H1 (cell line): ENCODE measurements at regions not wholly inside any gene's neighbourhood (a gene's known extent, or its start where the extent isn't known, plus 50 kb on each side); places are given as distances from the start of the nearest gene placed in this dataset.

Experiments
- CTCF ChIA-PET: fragments of 300-600 bp; sonication (Branson Sonifier 250); formaldehyde crosslinking; loops from one replicate; lab custom pipeline; 2021; ENCODE audit not compliant: partially characterized antibody; lab: Charles Lee
- POLR2A ChIA-PET: fragments of 300-600 bp; sonication (Branson Sonifier 250); formaldehyde crosslinking; loops from one replicate; lab custom pipeline; 2021; ENCODE audit warnings: inconsistent platforms; ENCODE audit not compliant: partially characterized antibody; lab: Charles Lee
- DNase-seq, 2 experiments: peaks; one replicate each; pipeline versions ENCODE4 v3.0.0 to v3.0.0-alpha.2; 2010 to 2022; ENCODE audit warnings: low spot score in 2 of 2, low read depth in 1 of 2, mixed read lengths in 1 of 2
- FAIRE-seq: peaks from 2 replicates; lab custom pipeline; 2011; peaks lifted over from hg19 to GRCh38; lab: Jason Lieb, UNC
- H2AFZ ChIP-seq: 2 replicates; pipeline ENCODE4 v1.8.1; 2012; ENCODE audit warnings: low read length, inconsistent platforms
- H2AK5ac ChIP-seq: 2 replicates; pipeline ENCODE4 v1.6.1; 2013; ENCODE audit warnings: low read depth, low read length
- H2BK120ac ChIP-seq: replicated peaks from 2 replicates; pipeline ENCODE3; 2013; ENCODE audit warnings: low read depth, low read length, inconsistent platforms
- H2BK12ac ChIP-seq: 2 replicates; pipeline ENCODE4 v1.6.1; 2013; ENCODE audit warnings: low read depth, low read length
- H2BK15ac ChIP-seq: 2 replicates; pipeline ENCODE4 v1.6.1; 2013; ENCODE audit warnings: low read length
- H2BK20ac ChIP-seq: 2 replicates; pipeline ENCODE4 v1.6.1; 2013; ENCODE audit warnings: low read length
- H2BK5ac ChIP-seq: 2 replicates; pipeline ENCODE4 v1.6.1; 2013; ENCODE audit warnings: low read depth, low read length
- H3K14ac ChIP-seq: 2 replicates; pipeline ENCODE4 v1.6.1; 2013; ENCODE audit warnings: inconsistent platforms; ENCODE audit not compliant: insufficient read length
- H3K18ac ChIP-seq: 2 replicates; pipeline ENCODE4 v1.6.1; 2013; ENCODE audit warnings: low read length; ENCODE audit errors: extremely low read depth
- H3K23ac ChIP-seq: 2 replicates; pipeline ENCODE4 v1.6.1; 2013; ENCODE audit warnings: inconsistent platforms; ENCODE audit not compliant: insufficient read length
- H3K23me2 ChIP-seq: 2 replicates; pipeline ENCODE4 v1.6.1; 2013; ENCODE audit warnings: low read depth, low read length
- H3K27ac ChIP-seq: 2 replicates; pipeline ENCODE4 v1.6.1; 2011; ENCODE audit warnings: low read depth, low read length, inconsistent platforms
- H3K27me3 ChIP-seq, 4 experiments: replicated peaks in 1 of 4; 1 replicate in 1 of 4; 2 replicates in 3 of 4; pipeline versions ENCODE4 v1.6.1 to v1.8.1; 2011 to 2013; ENCODE audit warnings: low read length in 3 of 4, mild to moderate bottlenecking in 3 of 4, inconsistent platforms in 2 of 4, mixed read lengths in 2 of 4, moderate library complexity in 1 of 4; ENCODE audit not compliant: control insufficient read depth in 3 of 4, insufficient read depth in 3 of 4; ENCODE audit errors: extremely low read depth in 1 of 4
- H3K36me3 ChIP-seq, 4 experiments: 2 replicates each; pipeline versions ENCODE4 v1.6.1 to v1.8.1; 2011 to 2013; ENCODE audit warnings: mild to moderate bottlenecking in 4 of 4, low read length in 3 of 4, moderate library complexity in 2 of 4, control low read depth in 1 of 4, inconsistent platforms in 1 of 4; ENCODE audit not compliant: insufficient read depth in 4 of 4, control insufficient read depth in 2 of 4
- H3K4ac ChIP-seq: replicated peaks from 2 replicates; pipeline ENCODE3; 2013; ENCODE audit warnings: low read length, low read depth, mixed read lengths, inconsistent platforms; ENCODE audit not compliant: insufficient read length
- H3K4me1 ChIP-seq, 4 experiments: replicated peaks in 1 of 4; 1 replicate in 1 of 4; 2 replicates in 3 of 4; pipeline versions ENCODE4 v1.6.1 to v1.8.1; 2011 to 2013; ENCODE audit warnings: low read length in 3 of 4, inconsistent platforms in 2 of 4, mixed read lengths in 1 of 4; ENCODE audit not compliant: insufficient read depth in 4 of 4, control insufficient read depth in 3 of 4
- H3K4me2 ChIP-seq, 2 experiments: 2 replicates each; pipeline versions ENCODE4 v1.6.1 to v1.8.1; 2011 to 2013; ENCODE audit warnings: low read depth in 2 of 2, low read length in 2 of 2, control low read depth in 1 of 2, inconsistent platforms in 1 of 2, mild to moderate bottlenecking in 1 of 2; ENCODE audit not compliant: insufficient read depth in 1 of 2
- H3K4me3 ChIP-seq, 4 experiments: fragments of 200-600, 300-600 bp in 1 of 4; sonication (generic), shearing (Covaris generic), sonication (Bioruptor Twin) in 1 of 4; 2 replicates each; pipeline versions ENCODE4 v1.5.1 to v1.8.1; 2011 to 2016; ENCODE audit warnings: low read length in 4 of 4, low read depth in 3 of 4, control low read depth in 2 of 4, inconsistent platforms in 2 of 4, mild to moderate bottlenecking in 2 of 4, mixed read lengths in 1 of 4, moderate library complexity in 1 of 4; ENCODE audit not compliant: insufficient read depth in 2 of 4; ENCODE audit errors: extremely low read depth in 1 of 4
- H3K56ac ChIP-seq: replicated peaks from 2 replicates; pipeline ENCODE3; 2013; ENCODE audit warnings: low read depth, mild to moderate bottlenecking, mixed read lengths, low read length, inconsistent platforms; ENCODE audit not compliant: insufficient read length
- H3K79me1 ChIP-seq: 2 replicates; pipeline ENCODE4 v1.6.1; 2013; ENCODE audit warnings: low read depth, low read length, control low read depth
- H3K79me2 ChIP-seq, 2 experiments: 2 replicates each; pipeline versions ENCODE4 v1.6.1 to v1.8.1; 2012 to 2013; ENCODE audit warnings: low read length in 2 of 2, mild to moderate bottlenecking in 2 of 2, inconsistent platforms in 1 of 2; ENCODE audit not compliant: insufficient read depth in 2 of 2, control insufficient read depth in 1 of 2
- H3K9ac ChIP-seq, 4 experiments: replicated peaks in 1 of 4; 1 replicate in 1 of 4; 2 replicates in 3 of 4; pipeline versions ENCODE4 v1.6.1 to v1.8.1; 2011 to 2013; ENCODE audit warnings: low read depth in 3 of 4, low read length in 3 of 4, control low read depth in 2 of 4, mild to moderate bottlenecking in 2 of 4, moderate library complexity in 2 of 4, inconsistent platforms in 1 of 4; ENCODE audit errors: extremely low read depth in 1 of 4
- H3K9me3 ChIP-seq, 2 experiments: 2 replicates each; pipeline versions ENCODE4 v1.6.1 to v1.8.1; 2012 to 2013; ENCODE audit warnings: mild to moderate bottlenecking in 2 of 2, moderate library complexity in 2 of 2, control low read depth in 1 of 2, inconsistent platforms in 1 of 2, low read depth in 1 of 2, low read length in 1 of 2, mixed read lengths in 1 of 2; ENCODE audit not compliant: insufficient read depth in 2 of 2
- H4K20me1 ChIP-seq, 2 experiments: replicated peaks in 1 of 2; 2 replicates each; pipeline versions ENCODE3 to v1.8.1; 2011 to 2013; ENCODE audit warnings: inconsistent platforms in 2 of 2, low read length in 2 of 2, mild to moderate bottlenecking in 1 of 2; ENCODE audit not compliant: insufficient read depth in 2 of 2, control insufficient read depth in 1 of 2
- H4K5ac ChIP-seq: 2 replicates; pipeline ENCODE4 v1.6.1; 2013; ENCODE audit warnings: low read length, low read depth, mixed read lengths, inconsistent platforms; ENCODE audit not compliant: insufficient read length
- H4K8ac ChIP-seq: 2 replicates; pipeline ENCODE4 v1.8.0; 2013; ENCODE audit warnings: mild to moderate bottlenecking, moderate library complexity, low read length, inconsistent platforms; ENCODE audit not compliant: insufficient read depth; ENCODE audit errors: extremely low read depth
- H4K91ac ChIP-seq: replicated peaks from 2 replicates; pipeline ENCODE3; 2013; ENCODE audit warnings: low read length, mixed read lengths, inconsistent platforms; ENCODE audit not compliant: insufficient read length
- CBX5 ChIP-seq: fragments of 300-800, 300-1000 bp; sonication (generic); IDR thresholded peaks from 2 replicates; pipeline ENCODE4 v1.7.1; 2016; ENCODE audit warnings: antibody characterized with exemption, low read length, low read depth
- CHD2 ChIP-seq: IDR thresholded peaks from 2 replicates; pipeline ENCODE4 v1.6.1; 2012; ENCODE audit warnings: low read length, improper control_type of control experiment
- NRF1 ChIP-seq: IDR thresholded peaks from 2 replicates; pipeline ENCODE4 v1.6.1; 2011; ENCODE audit warnings: mild to moderate bottlenecking, low read depth, low read length, improper control_type of control experiment
- RNF2 ChIP-seq: fragments of 200-900, 300-1000 bp; sonication (generic); IDR thresholded peaks from 2 replicates; pipeline ENCODE4 v1.7.1; 2016; ENCODE audit warnings: borderline replicate concordance, low read depth, mild to moderate bottlenecking, antibody characterized with exemption, low read length; ENCODE audit not compliant: poor library complexity, severe bottlenecking; ENCODE audit errors: missing control alignments
- SIX5 ChIP-seq: IDR thresholded peaks from 2 replicates; pipeline ENCODE4 v1.6.1; 2011; ENCODE audit warnings: mild to moderate bottlenecking, low read depth, low read length
- TAF7 ChIP-seq: optimal IDR thresholded peaks from 2 replicates; pipeline ENCODE3; 2011; ENCODE audit warnings: low read depth, mild to moderate bottlenecking, inconsistent platforms, low read length, moderate library complexity, borderline replicate concordance
- TCF12 ChIP-seq: IDR thresholded peaks from 2 replicates; pipeline ENCODE4 v1.6.1; 2011; ENCODE audit warnings: low read depth, mild to moderate bottlenecking, low read length
- WGBS, 2 experiments: shearing (Covaris generic) in 1 of 2; methylation state at CpG; one replicate each; pipeline versions ENCODE4 v1.1.6 to v1.1.7; 2013 to 2015; ENCODE audit warnings: low lambda C conversion rate in 2 of 2, mixed read lengths in 2 of 2, inconsistent platforms in 1 of 2, low coverage in 1 of 2, missing lambda C conversion rate in 1 of 2; ENCODE audit not compliant: insufficient replicate concordance in 2 of 2, insufficient coverage in 1 of 2, insufficient read length in 1 of 2; ENCODE audit errors: extremely low coverage in 1 of 2, missing lambda C conversion rate in 1 of 2; 5-methylcytosine and 5-hydroxymethylcytosine counted together
- TF ChIP-seq, protein P1 (sequence below), 3 experiments: IDR thresholded peaks; 1 replicate in 2 of 3; 2 replicates in 1 of 3; pipeline versions ENCODE4 v1.5.1 to v1.6.1; 2011; ENCODE audit warnings: low read length in 3 of 3, mild to moderate bottlenecking in 3 of 3, inconsistent platforms in 2 of 3, low read depth in 1 of 3, moderate library complexity in 1 of 3; ENCODE audit not compliant: insufficient read depth in 1 of 3; ENCODE audit errors: control extremely low read depth in 1 of 3

DNA sequence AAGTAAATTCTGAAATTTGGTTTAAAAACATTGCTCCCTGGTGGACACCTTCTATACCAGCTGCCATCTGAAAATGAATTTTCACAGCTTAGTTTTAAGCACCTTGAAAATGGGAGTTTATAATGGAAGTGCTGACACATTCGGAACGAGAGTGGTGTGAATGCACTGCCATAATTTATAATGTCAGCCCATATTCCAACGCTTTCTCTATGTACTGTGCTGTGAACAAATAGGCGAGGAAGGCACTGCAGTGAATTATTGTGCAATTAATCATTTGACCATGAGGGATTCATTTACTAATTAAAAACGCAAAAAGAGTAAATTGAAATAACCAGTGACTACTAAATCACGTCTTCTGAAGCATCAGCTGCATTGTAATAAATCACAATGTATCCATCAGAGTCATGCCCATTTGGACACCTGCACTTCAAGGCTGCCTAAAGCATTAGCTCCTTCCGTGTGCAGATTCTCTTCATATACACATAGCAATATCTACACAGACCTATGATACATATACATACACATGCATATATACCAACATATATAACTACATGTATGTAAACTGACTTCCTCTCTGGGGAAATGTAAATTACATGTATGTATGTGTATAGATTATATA, 699.8 kb downstream of the GALR1 start:
- Histone ChIP-seq H2BK120ac (no peak overlapping the region), H2BK20ac (no peak overlapping the region), H3K4me1 (no peaks in the 10 kb centered on the region), H3K9ac (no peak overlapping the region), H3K56ac (no peak overlapping the region), H3K4me2 (no peak overlapping the region), H2BK15ac (no peak overlapping the region), H3K23me2 (no peaks in the 10 kb centered on the region), H4K20me1 (no peaks in the 10 kb centered on the region), H4K91ac (no peak overlapping the region), H3K79me2 (no peaks in the 10 kb centered on the region), H4K5ac (no peak overlapping the region), H3K9me3 (no peaks in the 10 kb centered on the region), H3K23ac (no peak overlapping the region), H3K36me3 (no peaks in the 10 kb centered on the region), H3K27me3 (no peaks in the 10 kb centered on the region), H3K27ac (no peak overlapping the region), H3K14ac (no peak overlapping the region), H2AFZ (no peak overlapping the region), H2BK12ac (no peak overlapping the region), H3K4me3 (no peak overlapping the region), H3K79me1 (no peaks in the 10 kb centered on the region), H3K4ac (no peak overlapping the region), H4K8ac (no peak overlapping the region), H3K18ac (no peak overlapping the region), H2BK5ac (no peak overlapping the region), H2AK5ac (no peak overlapping the region)
- DNase-seq (no peak), FAIRE-seq (no peak)
- no peak for TF ChIP-seq NRF1
- TF ChIP-seq SIX5: no peak
- TF ChIP-seq RNF2: no peak
- TF ChIP-seq CHD2: no peak
- TF ChIP-seq, protein P1, sequence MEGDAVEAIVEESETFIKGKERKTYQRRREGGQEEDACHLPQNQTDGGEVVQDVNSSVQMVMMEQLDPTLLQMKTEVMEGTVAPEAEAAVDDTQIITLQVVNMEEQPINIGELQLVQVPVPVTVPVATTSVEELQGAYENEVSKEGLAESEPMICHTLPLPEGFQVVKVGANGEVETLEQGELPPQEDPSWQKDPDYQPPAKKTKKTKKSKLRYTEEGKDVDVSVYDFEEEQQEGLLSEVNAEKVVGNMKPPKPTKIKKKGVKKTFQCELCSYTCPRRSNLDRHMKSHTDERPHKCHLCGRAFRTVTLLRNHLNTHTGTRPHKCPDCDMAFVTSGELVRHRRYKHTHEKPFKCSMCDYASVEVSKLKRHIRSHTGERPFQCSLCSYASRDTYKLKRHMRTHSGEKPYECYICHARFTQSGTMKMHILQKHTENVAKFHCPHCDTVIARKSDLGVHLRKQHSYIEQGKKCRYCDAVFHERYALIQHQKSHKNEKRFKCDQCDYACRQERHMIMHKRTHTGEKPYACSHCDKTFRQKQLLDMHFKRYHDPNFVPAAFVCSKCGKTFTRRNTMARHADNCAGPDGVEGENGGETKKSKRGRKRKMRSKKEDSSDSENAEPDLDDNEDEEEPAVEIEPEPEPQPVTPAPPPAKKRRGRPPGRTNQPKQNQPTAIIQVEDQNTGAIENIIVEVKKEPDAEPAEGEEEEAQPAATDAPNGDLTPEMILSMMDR (IDR thresholded peaks at IDR 0.05; ENCODE audit: control extremely low read depth in 1 of 3, insufficient read depth in 1 of 3, low read depth in 1 of 3, low read length in 3 of 3): peak in 1 of 3 experiments; percentile 26; a peak in 1 of 4 replicates
- no peak for TF ChIP-seq TAF7
- no peak for TF ChIP-seq TCF12
- no peak for TF ChIP-seq CBX5
- CTCF ChIA-PET: interaction anchor here (0.7 to 1.2 kb wide), 2 partner anchors 11 to 13 kb away, joined by 3 read pairs; no protein-coding TSS in a partner anchor
- POLR2A ChIA-PET: no interaction called here
- WGBS, 2 experiments: 94% methylated on average over 7 of the region's 7 CpGs; no CpG with 5 or more reads in 1 of the 2 experiments
